T47D (cell line): ENCODE measurements at regions not wholly inside any gene's neighbourhood (a gene's known extent, or its start where the extent isn't known, plus 50 kb on each side); places are given as distances from the start of the nearest gene placed in this dataset.

Experiments used
- DNase-seq, 2 experiments: peaks; one replicate each; pipeline versions ENCODE4 v3.0.0 to v3.0.0-alpha.2; 2011 to 2012; ENCODE audit warnings: low read depth in 1 of 2, low spot score in 1 of 2
- JUND ChIP-seq: IDR thresholded peaks from 2 replicates; pipeline ENCODE4 v1.6.1; 2012; ENCODE audit warnings: low read depth
- in situ Hi-C: cut with HindIII; loops from 2 replicates; pipeline ENCODE4 v1.10.0; 2016; ENCODE audit warnings: low sequenced_read_pairs, low pct_unique_long_range_greater_than_20kb

DNA sequence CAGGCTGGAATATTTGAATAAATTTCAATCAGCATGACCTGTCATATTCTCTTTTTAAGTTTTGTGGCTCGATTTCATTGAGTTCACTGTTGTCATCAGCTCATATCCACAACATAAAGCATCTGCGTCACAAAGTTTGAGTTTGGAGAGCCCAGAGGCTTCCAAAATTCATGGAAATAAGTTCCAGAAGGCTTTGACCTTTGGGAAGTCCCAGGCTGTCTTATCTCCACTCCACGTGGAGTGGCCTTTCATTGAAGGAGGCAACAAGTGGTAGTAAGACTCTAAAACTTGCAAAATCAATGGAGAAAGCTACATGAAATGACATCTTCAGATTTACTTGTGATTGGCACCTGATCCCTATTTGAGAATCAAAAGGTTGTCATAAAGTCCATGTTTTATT is 54.1 kb upstream of the UNC5C start:
- DNase-seq, result no peak
- in situ Hi-C loops, result no loop called here
- TF ChIP-seq JUND, result no peak

GRCh38 chr4:95601356-95601755 is 52.6 kb upstream of the UNC5C start:
- in situ Hi-C loops, result no loop called here
- no peak for TF ChIP-seq JUND
- no peak for DNase-seq

- in situ Hi-C loops, result no loop called here
- no peak for DNase-seq
- no peak for TF ChIP-seq JUND
Measured at GRCh38 chr4:95599777-95600400, 51.1 kb upstream of the UNC5C start.
